Upper lobe of left lung (tissue), 6 donors: ENCODE measurements at regions not wholly inside any gene's neighbourhood (a gene's known extent, or its start where the extent isn't known, plus 50 kb on each side); places are given as distances from the start of the nearest gene placed in this dataset.

Experiments
- ATAC-seq, 2 donors: fragments of 200-7000 bp; cut with Tn5 transposase; one replicate each; pipeline ENCODE4 v1.9.1; 2022; ENCODE audit warnings: mild to moderate bottlenecking in 2 of 2, moderate library complexity in 2 of 2; ENCODE audit not compliant: low FRiP score in 2 of 2
- DNase-seq, 2 donors: peaks; one replicate each; pipeline ENCODE4 v3.0.0-alpha.2; 2019 to 2020
- H3K27ac ChIP-seq, 4 donors: fragments of 200-600 bp; sonication (generic); one replicate each; pipeline ENCODE4 v1.5.1; 2016 to 2019
- H3K27me3 ChIP-seq, 4 donors: fragments of 200-600 bp; sonication (generic); one replicate each; pipeline ENCODE4 v1.5.1; 2017 to 2019
- H3K36me3 ChIP-seq, 4 donors: fragments of 200-600 bp; sonication (generic); one replicate each; pipeline ENCODE4 v1.5.1; 2016 to 2019
- H3K4me1 ChIP-seq, 4 donors: fragments of 200-600 bp; sonication (generic); one replicate each; pipeline ENCODE4 v1.5.1; 2018 to 2019
- H3K4me3 ChIP-seq, 4 donors: fragments of 200-600 bp; sonication (generic); one replicate each; pipeline ENCODE4 v1.5.1; 2017 to 2019; ENCODE audit warnings: mild to moderate bottlenecking in 2 of 4, moderate library complexity in 1 of 4
- H3K9me3 ChIP-seq, 4 donors: fragments of 200-600 bp; sonication (generic); one replicate each; pipeline ENCODE4 v1.5.1; 2018 to 2019
- EP300 ChIP-seq, 4 donors: sonication (generic); formaldehyde crosslinking; IDR thresholded peaks; one replicate each; pipeline ENCODE4 v1.5.1; 2017; ENCODE audit warnings: antibody characterized with exemption in 4 of 4, control low read depth in 2 of 4
- POLR2A ChIP-seq, 4 donors: fragments of 450-650 bp; IDR thresholded peaks; one replicate each; pipeline ENCODE4 v1.5.1; 2016 to 2017; ENCODE audit warnings: antibody characterized with exemption in 4 of 4, mild to moderate bottlenecking in 2 of 4
- POLR2AphosphoS5 ChIP-seq, 2 donors: sonication (generic); formaldehyde crosslinking; IDR thresholded peaks; one replicate each; pipeline ENCODE4 v1.5.1; 2017; ENCODE audit warnings: antibody characterized with exemption in 2 of 2
- WGBS, 2 donors: methylation state at CpG; one replicate each; pipeline ENCODE4 v1.1.5; 2017 to 2018; 5-methylcytosine and 5-hydroxymethylcytosine counted together
- TF ChIP-seq, protein P1 (sequence below), 6 experiments: fragments of 450-650 bp in 4 of 6; fragments of 200-600 bp in 2 of 6; sonication (generic) in 2 of 6; IDR thresholded peaks; one replicate each; pipeline ENCODE4 v1.5.1; 2016 to 2019; ENCODE audit warnings: antibody characterized with exemption in 6 of 6
- donor health status: DM: no; HTN: no; CAD: no; lungs with moderate emphysema.
- donor health status: DM: no; HTN: yes; CAD: no; lungs with severe emphysema.

DNA sequence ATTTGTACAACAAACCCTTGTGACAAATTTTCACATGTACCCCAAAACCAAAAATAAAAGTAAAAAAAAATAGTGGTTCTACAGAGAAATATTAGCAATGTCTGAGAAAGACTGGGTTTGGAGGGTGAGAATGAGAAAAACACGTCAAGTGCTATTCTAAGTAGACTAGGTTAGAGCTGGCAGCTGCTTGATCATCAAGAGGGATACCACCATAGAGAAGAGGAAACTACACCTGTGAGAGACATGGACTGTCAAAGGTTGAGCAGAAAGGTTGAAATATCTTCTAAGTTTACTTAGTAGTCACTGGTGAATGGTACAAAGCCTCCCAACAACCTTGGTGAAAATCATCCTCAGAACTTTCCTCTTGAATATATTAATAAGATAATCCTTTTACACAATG is 126.9 kb upstream of the ITGA4 start:
- H3K27me3 ChIP-seq, result no peaks in the 10 kb centered on the region
- no peaks in the 10 kb centered on the region for H3K9me3 ChIP-seq
- no peaks in the 10 kb centered on the region for H3K36me3 ChIP-seq
- no peak for ATAC-seq
- no peak for DNase-seq
- 88 to 93% methylated on average over 1 of the region's 1 CpG for WGBS, 2 donors
- H3K27ac ChIP-seq, result no peak overlapping the region
- no peaks in the 10 kb centered on the region for H3K4me1 ChIP-seq
- no peak overlapping the region for H3K4me3 ChIP-seq
- TF ChIP-seq POLR2A (IDR thresholded peaks at IDR 0.05), result no peak
- TF ChIP-seq EP300 (IDR thresholded peaks at IDR 0.05), result no peak
- TF ChIP-seq, protein P1, sequence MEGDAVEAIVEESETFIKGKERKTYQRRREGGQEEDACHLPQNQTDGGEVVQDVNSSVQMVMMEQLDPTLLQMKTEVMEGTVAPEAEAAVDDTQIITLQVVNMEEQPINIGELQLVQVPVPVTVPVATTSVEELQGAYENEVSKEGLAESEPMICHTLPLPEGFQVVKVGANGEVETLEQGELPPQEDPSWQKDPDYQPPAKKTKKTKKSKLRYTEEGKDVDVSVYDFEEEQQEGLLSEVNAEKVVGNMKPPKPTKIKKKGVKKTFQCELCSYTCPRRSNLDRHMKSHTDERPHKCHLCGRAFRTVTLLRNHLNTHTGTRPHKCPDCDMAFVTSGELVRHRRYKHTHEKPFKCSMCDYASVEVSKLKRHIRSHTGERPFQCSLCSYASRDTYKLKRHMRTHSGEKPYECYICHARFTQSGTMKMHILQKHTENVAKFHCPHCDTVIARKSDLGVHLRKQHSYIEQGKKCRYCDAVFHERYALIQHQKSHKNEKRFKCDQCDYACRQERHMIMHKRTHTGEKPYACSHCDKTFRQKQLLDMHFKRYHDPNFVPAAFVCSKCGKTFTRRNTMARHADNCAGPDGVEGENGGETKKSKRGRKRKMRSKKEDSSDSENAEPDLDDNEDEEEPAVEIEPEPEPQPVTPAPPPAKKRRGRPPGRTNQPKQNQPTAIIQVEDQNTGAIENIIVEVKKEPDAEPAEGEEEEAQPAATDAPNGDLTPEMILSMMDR (IDR thresholded peaks at IDR 0.05), result no peak
- TF ChIP-seq POLR2AphosphoS5 (IDR thresholded peaks at IDR 0.05), result no peak

DNA sequence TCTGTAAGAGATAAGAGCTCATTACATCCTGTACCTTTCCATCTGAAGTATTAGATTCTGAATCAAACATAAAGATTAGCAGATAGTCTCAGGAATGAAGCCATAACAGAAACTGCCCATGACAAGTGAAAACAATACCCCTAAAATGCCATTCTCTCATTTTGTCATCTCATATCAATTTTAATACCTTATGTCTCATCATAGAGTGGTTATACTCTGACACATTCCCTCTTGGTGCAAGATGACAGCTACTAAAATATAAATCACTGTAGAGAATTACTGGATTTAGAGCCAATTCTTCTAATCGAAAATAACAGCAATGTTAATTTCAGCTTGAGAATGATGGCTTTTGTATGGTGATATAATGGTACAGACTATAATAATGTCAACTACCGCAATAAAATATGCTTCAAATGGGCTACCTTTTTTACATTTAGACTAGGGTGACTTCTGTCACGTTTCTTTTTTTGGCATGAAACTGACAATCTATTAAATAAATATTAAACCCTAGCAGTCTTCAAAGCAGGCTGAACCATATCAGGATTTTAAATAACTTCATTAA is 125.1 kb upstream of the ITGA4 start:
- ATAC-seq (no peak), DNase-seq (no peak)
- Histone ChIP-seq H3K4me1 (no peaks in the 10 kb centered on the region), H3K9me3 (no peaks in the 10 kb centered on the region), H3K4me3 (no peak overlapping the region), H3K27ac (no peak overlapping the region), H3K27me3 (no peaks in the 10 kb centered on the region), H3K36me3 (no peaks in the 10 kb centered on the region)
- WGBS, 2 donors, result 76 to 79% methylated on average over 3 of the region's 3 CpGs
- TF ChIP-seq EP300 (IDR thresholded peaks at IDR 0.05) (no peak), POLR2A (IDR thresholded peaks at IDR 0.05) (no peak), POLR2AphosphoS5 (IDR thresholded peaks at IDR 0.05) (no peak)
- TF ChIP-seq, protein P1 (IDR thresholded peaks at IDR 0.05), result no peak

DNA sequence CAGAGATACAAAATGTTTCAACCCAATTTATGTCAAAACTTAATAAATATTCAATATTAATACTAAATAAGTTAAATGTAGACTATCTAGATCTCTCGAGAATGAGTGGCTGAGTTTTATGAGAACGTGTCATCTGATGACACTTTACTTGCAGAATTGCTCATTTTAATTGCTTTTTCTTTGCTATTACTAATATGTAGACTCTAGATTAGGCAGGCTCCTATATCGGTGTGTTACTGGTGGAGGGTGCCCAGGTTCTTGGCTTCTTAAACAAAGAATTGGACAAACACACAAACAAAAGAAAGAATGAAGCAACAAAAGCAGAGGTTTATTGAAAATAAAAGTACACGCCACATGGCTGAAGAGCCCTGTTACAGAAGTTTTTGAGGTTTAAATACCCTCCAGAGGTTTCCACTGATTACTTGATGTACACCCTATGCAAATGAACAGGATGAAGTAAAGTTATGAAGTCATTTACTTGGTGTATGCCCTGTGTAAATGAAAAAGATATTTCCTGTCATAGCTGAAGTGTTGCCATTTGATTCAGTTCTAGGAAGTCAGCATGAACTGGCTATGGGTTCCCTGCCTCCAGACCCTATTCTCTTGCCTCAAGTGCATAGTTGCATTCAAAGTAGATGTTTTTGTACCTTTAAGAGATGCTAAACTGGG is 122.9 kb upstream of the ITGA4 start:
- 87 to 88% methylated on average over 4 of the region's 4 CpGs for WGBS, 2 donors
- no peaks in the 10 kb centered on the region for H3K9me3 ChIP-seq
- H3K36me3 ChIP-seq, result no peaks in the 10 kb centered on the region
- H3K27me3 ChIP-seq, result no peaks in the 10 kb centered on the region
- no peaks in the 10 kb centered on the region for H3K4me1 ChIP-seq
- no peak overlapping the region for H3K27ac ChIP-seq
- TF ChIP-seq POLR2AphosphoS5 (IDR thresholded peaks at IDR 0.05) (no peak), POLR2A (IDR thresholded peaks at IDR 0.05) (no peak), EP300 (IDR thresholded peaks at IDR 0.05) (no peak)
- TF ChIP-seq, protein P1 (IDR thresholded peaks at IDR 0.05), result no peak
- no peak for DNase-seq
- H3K4me3 ChIP-seq, result no peak overlapping the region
- no peak for ATAC-seq

DNA sequence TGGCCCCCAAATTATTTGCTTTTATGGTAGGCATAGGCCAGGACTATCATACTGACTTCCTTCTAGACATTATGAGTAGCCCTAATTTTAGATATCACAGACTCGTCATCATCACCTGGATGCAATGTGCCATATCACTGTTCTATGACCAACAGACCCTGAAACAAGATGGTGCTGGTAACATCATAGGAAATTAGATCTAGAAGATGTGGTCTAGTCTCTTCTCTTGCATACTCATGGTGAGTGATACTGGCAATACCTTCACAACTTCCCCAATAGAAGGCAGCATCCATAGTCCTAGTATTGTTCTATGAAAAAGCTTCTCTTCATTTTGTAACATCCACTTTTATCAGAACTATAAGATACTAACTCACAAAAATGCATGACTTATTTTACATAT is 116.3 kb upstream of the ITGA4 start:
- no peak for TF ChIP-seq POLR2A (IDR thresholded peaks at IDR 0.05)
- no peak for TF ChIP-seq POLR2AphosphoS5 (IDR thresholded peaks at IDR 0.05)
- no peak for TF ChIP-seq EP300 (IDR thresholded peaks at IDR 0.05)
- TF ChIP-seq, protein P1 (IDR thresholded peaks at IDR 0.05), result no peak
- 90 to 95% methylated on average over 1 of the region's 1 CpG for WGBS, 2 donors
- Histone ChIP-seq H3K4me3 (no peak overlapping the region), H3K36me3 (no peaks in the 10 kb centered on the region), H3K4me1 (no peaks in the 10 kb centered on the region), H3K27me3 (no peaks in the 10 kb centered on the region), H3K27ac (no peak overlapping the region), H3K9me3 (no peaks in the 10 kb centered on the region)
- ATAC-seq (no peak), DNase-seq (no peak)
